ENCODE measurements at regions not wholly inside any gene's neighbourhood (a gene's known extent, or its start where the extent isn't known, plus 50 kb on each side); places are given as distances from the start of the nearest gene placed in this dataset.
"Not testable (repeated sequence)": the region's sequence is repeated elsewhere in the genome, so short reads cannot be mapped to it uniquely, and the experiment has no call there.

DNA sequence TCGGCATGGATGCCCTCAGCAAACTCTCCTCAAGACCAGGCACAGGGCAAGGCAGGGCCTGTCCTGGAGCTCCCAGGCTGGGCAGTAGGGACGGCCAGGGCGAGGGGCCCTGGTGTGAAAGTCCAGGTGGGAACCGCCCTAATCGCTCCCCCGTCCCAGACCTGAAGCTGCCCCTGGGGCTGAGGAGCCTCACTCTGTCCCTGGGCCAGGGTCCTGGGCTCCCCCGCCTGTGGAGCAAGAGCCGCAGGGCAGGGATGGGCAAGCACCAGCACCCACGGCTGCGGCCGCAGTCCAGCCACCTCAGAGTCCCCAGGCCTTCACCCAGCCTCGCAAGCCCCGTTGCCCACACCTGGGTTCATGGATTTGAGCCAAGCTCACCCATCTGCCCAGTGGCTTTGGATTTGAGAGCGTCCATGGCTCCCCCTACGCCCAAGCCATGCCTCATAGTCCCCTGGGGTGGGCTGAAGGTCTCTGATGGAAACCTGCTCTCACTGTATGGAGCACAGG, 102.4 kb upstream of the C14orf180 start:
- H3K27ac Mint-ChIP-seq (ENCODE audit: unreplicated experiment), result no peak overlapping the region
- H3K27me3 Mint-ChIP-seq (ENCODE audit: low read depth), result peaks cover 8% of the 10 kb centered on the region
- H3K9me3 Mint-ChIP-seq (ENCODE audit: low read depth), result peaks cover 5% of the 10 kb centered on the region
- TF ChIP-seq CTCF (IDR thresholded peaks at IDR 0.05), result no peak
- DNase-seq (ENCODE audit: low spot score), result no peak
- H3K36me3 Mint-ChIP-seq (ENCODE audit: low read depth), result no peaks in the 10 kb centered on the region
- H3K4me1 Mint-ChIP-seq (ENCODE audit: low read depth), result no peaks in the 10 kb centered on the region
- no peak overlapping the region for H3K4me3 Mint-ChIP-seq (ENCODE audit: unreplicated experiment)

- no peaks in the 10 kb centered on the region for H3K36me3 Mint-ChIP-seq (ENCODE audit: low read depth)
- TF ChIP-seq CTCF (IDR thresholded peaks at IDR 0.05), result no peak
- no peak overlapping the region for H3K4me3 Mint-ChIP-seq (ENCODE audit: unreplicated experiment)
- peaks cover 9% of the 10 kb centered on the region for H3K27me3 Mint-ChIP-seq (ENCODE audit: low read depth)
- H3K4me1 Mint-ChIP-seq (ENCODE audit: low read depth), result no peaks in the 10 kb centered on the region
- H3K27ac Mint-ChIP-seq (ENCODE audit: unreplicated experiment), result no peak overlapping the region
- peaks cover 6% of the 10 kb centered on the region for H3K9me3 Mint-ChIP-seq (ENCODE audit: low read depth)
- no peak for DNase-seq (ENCODE audit: low spot score)
Measured at GRCh38 chr14:104477666-104478380, 101.7 kb upstream of the C14orf180 start.

DNA sequence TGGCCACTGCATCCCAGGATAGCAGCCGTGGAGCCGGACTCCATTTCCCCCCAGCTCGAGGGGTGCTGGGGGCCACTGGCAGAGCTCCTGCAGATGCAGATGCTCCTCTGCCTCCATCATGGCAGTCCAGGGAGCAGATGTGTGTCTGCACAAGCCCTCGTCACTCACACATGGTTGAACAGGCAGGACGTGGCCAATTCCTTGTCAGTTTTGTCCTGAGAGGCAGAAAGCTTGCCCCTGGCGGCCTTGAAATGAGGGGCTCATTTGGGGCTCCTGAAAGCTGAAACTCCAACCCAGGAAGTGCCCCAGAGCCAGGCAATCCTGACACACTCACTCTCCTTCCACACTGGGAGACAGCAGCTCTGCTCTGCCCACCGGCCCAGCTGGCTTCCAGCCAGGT, 100.9 kb upstream of the C14orf180 start:
- no peak for DNase-seq (ENCODE audit: low spot score)
- no peak overlapping the region for H3K4me3 Mint-ChIP-seq (ENCODE audit: unreplicated experiment)
- no peaks in the 10 kb centered on the region for H3K4me1 Mint-ChIP-seq (ENCODE audit: low read depth)
- no peak overlapping the region for H3K27ac Mint-ChIP-seq (ENCODE audit: unreplicated experiment)
- TF ChIP-seq CTCF (IDR thresholded peaks at IDR 0.05), result no peak
- peaks cover 12% of the 10 kb centered on the region for H3K27me3 Mint-ChIP-seq (ENCODE audit: low read depth)
- H3K36me3 Mint-ChIP-seq (ENCODE audit: low read depth), result no peaks in the 10 kb centered on the region
- peaks cover 8% of the 10 kb centered on the region for H3K9me3 Mint-ChIP-seq (ENCODE audit: low read depth)

DNA sequence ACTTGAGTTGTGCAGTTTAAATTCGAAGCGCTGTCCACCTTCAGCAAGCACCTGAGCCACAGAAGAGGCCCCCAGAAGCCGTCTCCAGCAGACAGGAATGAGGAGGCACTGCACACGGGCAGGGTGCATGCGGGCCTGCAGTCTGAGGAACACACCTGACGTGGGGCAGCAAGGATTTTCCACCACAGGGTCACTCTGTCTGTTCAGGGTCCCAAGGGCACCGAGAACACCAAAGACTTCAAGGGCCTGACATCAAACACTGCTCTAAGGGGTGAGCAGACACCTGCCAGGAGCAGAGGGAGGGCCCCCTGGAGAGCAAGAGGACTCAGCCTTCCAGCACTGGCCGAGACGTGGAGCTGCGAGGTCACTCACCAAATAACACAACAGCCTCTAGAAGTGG, 99.7 kb upstream of the C14orf180 start:
- Mint-ChIP-seq H3K27ac (ENCODE audit: unreplicated experiment) (no peak overlapping the region), H3K27me3 (ENCODE audit: low read depth) (peaks cover 20% of the 10 kb centered on the region), H3K36me3 (ENCODE audit: low read depth) (no peaks in the 10 kb centered on the region), H3K9me3 (ENCODE audit: low read depth) (peaks cover 8% of the 10 kb centered on the region), H3K4me1 (ENCODE audit: low read depth) (no peaks in the 10 kb centered on the region), H3K4me3 (ENCODE audit: unreplicated experiment) (no peak overlapping the region)
- DNase-seq (ENCODE audit: low spot score), result no peak
- no peak for TF ChIP-seq CTCF (IDR thresholded peaks at IDR 0.05)

DNA sequence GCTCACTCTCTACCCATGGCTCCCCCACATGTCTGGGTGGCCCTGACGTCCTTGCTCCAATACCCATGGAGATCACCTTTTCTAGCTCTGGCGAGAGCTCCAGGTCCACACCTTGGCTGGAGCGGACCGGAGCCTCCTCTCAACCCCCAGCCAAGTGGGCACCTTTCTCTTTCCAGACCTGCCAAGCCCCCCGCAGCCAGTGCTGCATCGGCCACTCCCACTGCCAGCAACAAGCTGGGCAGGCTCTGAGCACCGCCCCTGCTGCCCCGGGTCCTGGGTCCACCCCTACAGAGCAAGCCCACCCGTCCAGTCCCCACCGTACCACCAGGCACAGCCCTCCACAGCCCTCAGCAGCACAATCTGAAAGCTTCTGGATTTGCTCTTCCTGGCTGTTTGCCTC, 98.2 kb upstream of the C14orf180 start:
- Mint-ChIP-seq H3K36me3 (ENCODE audit: low read depth) (no peaks in the 10 kb centered on the region), H3K4me1 (ENCODE audit: low read depth) (no peaks in the 10 kb centered on the region), H3K27ac (ENCODE audit: unreplicated experiment) (no peak overlapping the region), H3K4me3 (ENCODE audit: unreplicated experiment) (no peak overlapping the region), H3K27me3 (ENCODE audit: low read depth) (peaks cover 23% of the 10 kb centered on the region), H3K9me3 (ENCODE audit: low read depth) (peaks cover 8% of the 10 kb centered on the region)
- no peak for TF ChIP-seq CTCF (IDR thresholded peaks at IDR 0.05)
- no peak for DNase-seq (ENCODE audit: low spot score)

DNA sequence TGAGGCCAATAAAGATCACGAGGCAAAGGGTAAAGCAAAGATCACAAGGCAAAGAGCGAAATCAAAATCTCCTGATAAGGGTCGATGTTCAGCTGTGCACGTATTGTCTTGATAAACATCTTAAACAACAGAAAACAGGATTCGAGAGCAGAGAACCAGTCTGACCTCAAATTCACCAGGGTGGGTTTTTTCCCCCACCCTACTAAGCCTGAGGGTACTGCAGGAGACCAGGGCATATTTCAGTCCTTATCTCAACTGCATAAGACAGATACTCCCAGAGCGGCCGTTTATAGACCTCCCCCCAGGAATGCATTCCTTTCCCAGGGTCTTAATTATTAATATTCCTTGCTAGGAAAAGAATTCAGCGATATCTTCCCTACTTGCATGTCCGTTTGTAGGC, 97.5 kb upstream of the C14orf180 start:
- H3K4me3 Mint-ChIP-seq (ENCODE audit: unreplicated experiment); H3K9me3 Mint-ChIP-seq (ENCODE audit: low read depth); H3K4me1 Mint-ChIP-seq (ENCODE audit: low read depth); DNase-seq (ENCODE audit: low spot score); H3K27ac Mint-ChIP-seq (ENCODE audit: unreplicated experiment); H3K36me3 Mint-ChIP-seq (ENCODE audit: low read depth): not testable (repeated sequence)
- H3K27me3 Mint-ChIP-seq (ENCODE audit: low read depth), result peaks cover 26% of the 10 kb centered on the region

All from chondrocyte (in vitro differentiated cells).